KMS-11 (cell line): ENCODE measurements at regions not wholly inside any gene's neighbourhood (a gene's known extent, or its start where the extent isn't known, plus 50 kb on each side); places are given as distances from the start of the nearest gene placed in this dataset.

Source experiments
- H2AFZ ChIP-seq: fragments of 200-600 bp; sonication (generic); 2 replicates; pipeline ENCODE4 v1.6.1; 2016; ENCODE audit warnings: antibody characterized with exemption, mixed run types, low read depth
- H3K27ac ChIP-seq: fragments of 200-600 bp; sonication (generic); 2 replicates; pipeline ENCODE4 v1.6.1; 2016; ENCODE audit warnings: mild to moderate bottlenecking, mixed run types
- H3K27me3 ChIP-seq: fragments of 200-600 bp; sonication (generic); 2 replicates; pipeline ENCODE4 v1.6.1; 2017; ENCODE audit warnings: mild to moderate bottlenecking, low read depth, mixed run types, moderate library complexity; ENCODE audit not compliant: insufficient read depth
- H3K36me3 ChIP-seq: fragments of 200-600 bp; sonication (generic); 2 replicates; pipeline ENCODE4 v1.6.1; 2017; ENCODE audit warnings: mild to moderate bottlenecking, mixed run types; ENCODE audit not compliant: insufficient read depth
- H3K4me1 ChIP-seq: fragments of 200-600 bp; sonication (generic); 2 replicates; pipeline ENCODE4 v1.6.1; 2016; ENCODE audit warnings: mild to moderate bottlenecking, low read depth, mixed run types; ENCODE audit not compliant: poor library complexity, severe bottlenecking
- H3K4me2 ChIP-seq: fragments of 200-600 bp; sonication (generic); 2 replicates; pipeline ENCODE4 v1.7.0; 2016; ENCODE audit warnings: mild to moderate bottlenecking, mixed run types
- H3K4me3 ChIP-seq: fragments of 200-600 bp; sonication (generic); IDR thresholded peaks from 2 replicates; pipeline ENCODE4 v1.6.1; 2017; ENCODE audit warnings: low read depth, low read length, mixed read lengths; ENCODE audit not compliant: insufficient read depth
- H3K79me2 ChIP-seq: fragments of 200-600 bp; sonication (generic); 2 replicates; pipeline ENCODE4 v1.6.1; 2016; ENCODE audit warnings: low read depth, mixed run types; ENCODE audit not compliant: insufficient read depth
- H3K9ac ChIP-seq: fragments of 200-600 bp; sonication (generic); 2 replicates; pipeline ENCODE4 v1.6.1; 2016; ENCODE audit warnings: mild to moderate bottlenecking, mixed run types
- H4K20me1 ChIP-seq: fragments of 200-600 bp; sonication (generic); 2 replicates; pipeline ENCODE4 v1.6.1; 2016; ENCODE audit warnings: mild to moderate bottlenecking, mixed run types; ENCODE audit not compliant: insufficient read depth
- TF ChIP-seq, protein P1 (sequence below): fragments of 200-600 bp; sonication (generic); conservative IDR thresholded peaks from 2 replicates; pipeline ENCODE4 v1.6.1; 2017; ENCODE audit warnings: low read depth, mild to moderate bottlenecking, antibody characterized with exemption, low read length, moderate library complexity, mixed read lengths

DNA sequence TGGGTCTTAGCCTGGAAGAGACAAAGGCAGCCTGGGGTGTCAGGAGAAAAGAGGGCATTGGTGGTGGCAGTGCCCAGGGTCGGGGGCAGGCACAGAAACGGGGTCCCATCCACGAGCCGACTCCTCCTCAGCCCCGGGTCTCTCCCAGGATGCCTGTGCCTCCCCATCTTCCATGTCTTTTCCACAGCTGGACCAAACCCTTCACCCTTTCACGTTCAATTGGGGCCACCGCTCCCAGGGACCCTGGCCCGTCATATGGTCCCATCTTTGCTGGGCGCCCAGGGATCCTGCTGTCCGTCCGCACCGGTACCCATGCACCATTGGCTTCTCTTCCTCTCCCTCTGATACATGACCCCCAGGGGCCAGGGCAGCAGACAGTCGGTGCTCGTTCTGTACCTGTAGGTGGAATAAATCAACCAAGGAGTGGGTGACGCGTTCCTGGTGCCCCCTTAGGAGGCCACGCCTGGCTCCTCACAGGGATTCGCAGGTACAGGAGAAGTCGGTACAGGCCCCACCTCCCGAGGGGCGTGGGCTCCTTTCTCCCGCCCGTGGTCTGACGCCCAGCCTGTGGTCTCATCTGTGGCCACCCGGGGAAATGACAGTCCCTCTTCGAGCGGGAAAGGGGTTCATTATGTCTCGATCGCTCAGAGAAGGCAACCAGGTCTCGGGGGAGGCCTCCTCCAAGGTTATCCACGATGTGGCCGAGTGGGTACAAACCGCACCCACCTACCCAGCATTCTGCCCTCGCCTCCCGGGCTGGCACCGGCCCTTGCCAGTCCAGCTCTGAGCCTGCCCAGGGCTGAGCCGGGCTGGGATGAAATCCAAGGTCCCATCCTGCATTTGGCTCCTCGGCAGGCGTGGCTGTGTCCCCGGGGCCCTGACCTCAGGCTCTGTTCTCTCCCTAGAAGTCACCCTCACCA lies 1493.6 kb downstream of the BRD1 start:
- TF ChIP-seq, protein P1, sequence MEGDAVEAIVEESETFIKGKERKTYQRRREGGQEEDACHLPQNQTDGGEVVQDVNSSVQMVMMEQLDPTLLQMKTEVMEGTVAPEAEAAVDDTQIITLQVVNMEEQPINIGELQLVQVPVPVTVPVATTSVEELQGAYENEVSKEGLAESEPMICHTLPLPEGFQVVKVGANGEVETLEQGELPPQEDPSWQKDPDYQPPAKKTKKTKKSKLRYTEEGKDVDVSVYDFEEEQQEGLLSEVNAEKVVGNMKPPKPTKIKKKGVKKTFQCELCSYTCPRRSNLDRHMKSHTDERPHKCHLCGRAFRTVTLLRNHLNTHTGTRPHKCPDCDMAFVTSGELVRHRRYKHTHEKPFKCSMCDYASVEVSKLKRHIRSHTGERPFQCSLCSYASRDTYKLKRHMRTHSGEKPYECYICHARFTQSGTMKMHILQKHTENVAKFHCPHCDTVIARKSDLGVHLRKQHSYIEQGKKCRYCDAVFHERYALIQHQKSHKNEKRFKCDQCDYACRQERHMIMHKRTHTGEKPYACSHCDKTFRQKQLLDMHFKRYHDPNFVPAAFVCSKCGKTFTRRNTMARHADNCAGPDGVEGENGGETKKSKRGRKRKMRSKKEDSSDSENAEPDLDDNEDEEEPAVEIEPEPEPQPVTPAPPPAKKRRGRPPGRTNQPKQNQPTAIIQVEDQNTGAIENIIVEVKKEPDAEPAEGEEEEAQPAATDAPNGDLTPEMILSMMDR: no peak
- Histone ChIP-seq H3K4me1 (no peaks in the 10 kb centered on the region), H3K4me3 (no peak overlapping the region), H3K36me3 (no peaks in the 10 kb centered on the region), H3K79me2 (no peaks in the 10 kb centered on the region), H3K27me3 (no peaks in the 10 kb centered on the region), H3K27ac (no peak overlapping the region), H3K9ac (no peak overlapping the region), H4K20me1 (no peaks in the 10 kb centered on the region), H3K4me2 (no peak overlapping the region), H2AFZ (no peak overlapping the region)

DNA sequence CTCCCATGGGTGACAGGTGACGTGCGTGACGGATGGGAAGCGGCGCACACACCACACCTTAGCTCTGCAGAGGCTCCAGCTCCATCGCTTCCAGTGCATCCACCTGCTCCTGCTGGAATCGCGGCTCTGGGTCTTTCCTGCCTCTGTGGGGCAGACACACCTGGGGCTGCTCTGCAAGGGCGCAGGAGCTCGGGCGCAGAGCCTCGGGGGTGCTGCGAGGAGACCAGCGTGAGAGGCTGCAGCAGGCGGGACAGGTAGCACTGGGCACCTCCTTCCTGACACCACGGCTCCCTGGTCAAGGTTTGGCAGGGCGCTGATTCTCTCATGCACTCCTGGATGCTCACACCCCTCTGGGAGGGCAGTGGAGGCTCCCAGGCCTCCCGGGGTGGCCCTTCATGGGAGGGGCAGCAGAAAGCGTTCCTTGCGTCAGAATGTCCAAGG lies 1494.3 kb downstream of the BRD1 start:
- Histone ChIP-seq H3K9ac (no peak overlapping the region), H3K4me3 (no peak overlapping the region), H4K20me1 (no peaks in the 10 kb centered on the region), H3K79me2 (no peaks in the 10 kb centered on the region), H3K36me3 (no peaks in the 10 kb centered on the region), H2AFZ (no peak overlapping the region), H3K27ac (no peak overlapping the region), H3K4me1 (no peaks in the 10 kb centered on the region), H3K27me3 (no peaks in the 10 kb centered on the region), H3K4me2 (no peak overlapping the region)
- TF ChIP-seq, protein P1: no peak

DNA sequence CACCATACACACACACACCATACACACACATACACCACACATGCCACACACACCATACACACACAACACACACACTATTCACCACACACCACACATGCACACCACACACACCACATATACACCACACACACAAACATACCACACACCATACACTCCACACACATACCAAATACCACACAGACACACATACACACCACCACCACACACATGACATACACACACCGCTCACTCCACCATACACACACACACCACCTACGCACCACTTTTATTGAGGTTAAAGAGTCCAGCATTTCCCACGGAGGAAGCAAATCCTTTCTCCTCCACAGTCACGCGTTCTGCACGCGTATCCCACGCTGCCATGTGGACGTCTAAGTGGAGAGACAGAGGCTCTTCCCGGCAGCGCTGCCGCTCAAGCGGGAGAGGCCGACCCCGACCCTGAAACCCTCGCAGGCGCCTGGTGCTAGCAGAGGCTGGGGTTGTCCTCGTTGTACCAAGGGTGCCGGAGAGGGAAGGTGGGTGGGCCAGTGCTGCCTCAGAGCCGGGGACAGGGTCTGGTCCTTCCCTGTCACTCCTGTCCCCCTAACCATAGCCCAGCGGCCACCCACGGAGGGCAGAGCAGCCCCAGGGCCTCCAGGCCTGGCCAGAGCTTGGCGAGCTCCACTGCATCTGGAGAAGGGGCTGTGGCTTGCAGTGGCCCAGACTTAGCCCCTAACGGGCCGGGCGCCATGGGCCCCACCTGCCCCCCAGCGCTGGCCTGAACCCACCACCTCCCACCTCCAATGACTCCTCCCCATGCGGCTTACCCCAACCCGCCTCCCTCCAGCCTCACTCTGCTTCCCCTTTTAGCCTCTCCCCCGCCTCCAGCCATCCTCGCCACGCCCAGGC lies 1495.0 kb downstream of the BRD1 start:
- H3K9ac ChIP-seq: no peak overlapping the region
- H4K20me1 ChIP-seq: no peaks in the 10 kb centered on the region
- no peaks in the 10 kb centered on the region for H3K36me3 ChIP-seq

DNA sequence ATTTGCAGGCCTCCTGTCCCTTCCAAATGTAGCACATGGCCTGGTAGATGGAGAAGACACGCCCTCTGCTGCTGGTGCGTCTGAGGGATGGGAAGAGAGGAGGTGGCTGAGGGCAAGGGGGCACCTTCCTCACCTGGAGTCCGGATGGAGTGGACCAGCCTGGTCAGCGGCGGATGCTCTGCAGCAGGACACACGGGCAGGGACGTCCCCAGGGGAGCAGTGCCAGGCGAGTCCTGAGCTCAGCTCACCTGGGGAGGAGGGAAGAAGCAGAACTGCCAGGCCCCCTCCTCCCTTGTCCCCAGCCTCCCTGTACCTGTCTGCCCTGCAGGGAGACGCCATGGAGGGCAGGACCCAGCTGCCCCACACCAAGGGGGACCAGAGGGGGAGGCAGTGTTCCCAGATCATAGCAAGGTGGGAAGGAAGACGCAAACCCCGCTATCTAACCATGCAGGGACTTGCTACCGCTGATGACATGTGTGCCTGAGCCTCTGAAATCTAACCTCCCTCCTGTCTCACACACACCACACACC lies 1495.9 kb downstream of the BRD1 start:
- Histone ChIP-seq H3K4me2 (no peak overlapping the region), H3K4me3 (no peak overlapping the region), H2AFZ (no peak overlapping the region), H3K9ac (no peak overlapping the region), H3K36me3 (no peaks in the 10 kb centered on the region), H3K79me2 (no peaks in the 10 kb centered on the region), H4K20me1 (no peaks in the 10 kb centered on the region), H3K27ac (no peak overlapping the region), H3K4me1 (no peaks in the 10 kb centered on the region), H3K27me3 (no peaks in the 10 kb centered on the region)
- TF ChIP-seq, protein P1: no peak

More for the DNA sequence above, 1495.0 kb downstream of the BRD1 start:
- Histone ChIP-seq H3K4me1 (no peaks in the 10 kb centered on the region), H2AFZ (no peak overlapping the region), H3K79me2 (no peaks in the 10 kb centered on the region), H3K27ac (no peak overlapping the region), H3K27me3 (no peaks in the 10 kb centered on the region), H3K4me2 (no peak overlapping the region), H3K4me3 (no peak overlapping the region)
- TF ChIP-seq, protein P1: no peak
